ENCODE measurements at regions not wholly inside any gene's neighbourhood (a gene's known extent, or its start where the extent isn't known, plus 50 kb on each side); places are given as distances from the start of the nearest gene placed in this dataset.

- no peak for TF ChIP-seq CTCF (IDR thresholded peaks at IDR 0.05; ENCODE audit: insufficient read depth, low read depth, low read length, missing control alignments)
- H3K4me3 ChIP-seq (ENCODE audit: low read depth, low read length): no peak overlapping the region
- DNase-seq (ENCODE audit: low read depth): no peak
These were observed 204.9 kb upstream of the LHX5 start for GRCh38 chr12:113676547-113676946.

GRCh38 chr12:113676117-113676516 is 204.4 kb upstream of the LHX5 start:
- no peak overlapping the region for H3K4me3 ChIP-seq (ENCODE audit: low read depth, low read length)
- no peak for DNase-seq (ENCODE audit: low read depth)
- no peak for TF ChIP-seq CTCF (IDR thresholded peaks at IDR 0.05; ENCODE audit: insufficient read depth, low read depth, low read length, missing control alignments)

GRCh38 chr12:113674996-113675395 is 203.3 kb upstream of the LHX5 start:
- TF ChIP-seq CTCF (IDR thresholded peaks at IDR 0.05; ENCODE audit: insufficient read depth, low read depth, low read length, missing control alignments): no peak
- no peak for DNase-seq (ENCODE audit: low read depth)
- no peak overlapping the region for H3K4me3 ChIP-seq (ENCODE audit: low read depth, low read length)

GRCh38 chr12:113674302-113674701 is 202.6 kb upstream of the LHX5 start:
- no peak for DNase-seq (ENCODE audit: low read depth)
- no peak overlapping the region for H3K4me3 ChIP-seq (ENCODE audit: low read depth, low read length)

GRCh38 chr12:113673458-113674238 is 202.0 kb upstream of the LHX5 start:
- DNase-seq (ENCODE audit: low read depth): no peak
- H3K4me3 ChIP-seq (ENCODE audit: low read depth, low read length): no peak overlapping the region
- TF ChIP-seq CTCF (IDR thresholded peaks at IDR 0.05; ENCODE audit: insufficient read depth, low read depth, low read length, missing control alignments): no peak

More at GRCh38 chr12:113674302-113674701, 202.6 kb upstream of the LHX5 start:
- no peak for TF ChIP-seq CTCF (IDR thresholded peaks at IDR 0.05; ENCODE audit: insufficient read depth, low read depth, low read length, missing control alignments)

GRCh38 chr12:113670742-113671141 is 199.1 kb upstream of the LHX5 start:
- no peak overlapping the region for H3K4me3 ChIP-seq (ENCODE audit: low read depth, low read length)
- no peak for DNase-seq (ENCODE audit: low read depth)
- TF ChIP-seq CTCF (IDR thresholded peaks at IDR 0.05; ENCODE audit: insufficient read depth, low read depth, low read length, missing control alignments): no peak

All from GM12865 (cell line).